HG03108 (cell line): ENCODE measurements at regions not wholly inside any gene's neighbourhood (a gene's known extent, or its start where the extent isn't known, plus 50 kb on each side); places are given as distances from the start of the nearest gene placed in this dataset.
"Not testable (repeated sequence)": the region's sequence is repeated elsewhere in the genome, so short reads cannot be mapped to it uniquely, and the experiment has no call there.

Source experiments
- ATAC-seq: cut with Tn5 transposase; IDR thresholded peaks from one replicate; pipeline ENCODE4 v1.9.1; 2021; ENCODE audit warnings: moderate library complexity; ENCODE audit not compliant: unreplicated experiment

DNA sequence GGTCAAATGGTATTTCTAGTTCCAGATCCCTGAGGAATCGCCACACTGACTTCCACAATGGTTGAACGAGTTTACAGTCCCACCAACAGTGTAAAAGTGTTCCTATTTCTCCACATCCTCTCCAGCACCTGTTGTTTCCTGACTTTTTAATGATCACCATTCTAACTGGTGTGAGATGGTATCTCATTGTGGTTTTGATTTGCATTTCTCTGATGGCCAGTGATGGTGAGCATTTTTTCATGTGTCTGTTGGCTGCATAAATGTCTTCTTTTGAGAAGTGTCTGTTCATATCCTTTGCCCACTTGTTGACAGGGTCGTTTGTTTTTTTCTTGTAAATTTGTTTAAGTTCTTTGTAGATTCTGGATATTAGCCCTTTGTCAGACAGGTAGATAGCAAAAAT lies 269.9 kb upstream of the NREP start:
- ATAC-seq: not testable (repeated sequence)

DNA sequence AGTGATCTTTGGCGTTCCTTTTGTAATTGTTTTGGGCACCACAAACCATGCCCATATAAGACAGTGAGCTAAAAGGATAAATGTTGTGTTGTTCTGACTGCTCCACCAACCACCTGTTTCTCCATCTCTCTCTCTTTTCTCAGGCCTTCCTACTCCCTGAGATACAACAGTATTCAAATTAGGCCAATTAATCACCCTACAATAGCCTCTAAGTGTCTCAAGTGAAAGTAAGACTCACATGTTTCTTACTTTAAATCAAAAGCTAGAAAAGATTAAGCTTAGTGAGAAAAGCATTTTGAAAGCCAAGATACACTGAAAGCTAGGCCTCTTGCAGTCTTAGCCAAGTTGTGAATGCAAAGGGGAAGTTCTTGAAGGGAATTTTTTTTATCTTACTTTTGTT lies 268.8 kb upstream of the NREP start:
- ATAC-seq: peak; percentile 70

DNA sequence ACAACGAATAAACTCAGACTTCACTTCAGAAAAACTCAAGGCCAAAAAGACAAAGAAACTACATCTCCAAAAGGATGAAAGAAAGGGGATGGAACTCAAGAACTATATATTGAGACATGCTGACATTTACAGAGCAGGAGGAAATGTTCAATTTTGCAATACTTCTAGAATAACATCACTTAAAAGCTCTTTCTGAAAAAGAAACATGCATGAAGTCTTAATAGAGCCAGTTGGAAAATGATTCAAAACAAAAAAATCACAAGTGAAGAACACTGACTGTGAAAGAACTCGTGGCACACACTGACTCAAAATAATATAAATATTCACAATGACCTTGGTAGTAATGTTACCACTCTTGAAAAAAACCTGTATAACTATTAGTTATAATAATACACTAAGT lies 267.8 kb upstream of the NREP start:
- no peak for ATAC-seq

DNA sequence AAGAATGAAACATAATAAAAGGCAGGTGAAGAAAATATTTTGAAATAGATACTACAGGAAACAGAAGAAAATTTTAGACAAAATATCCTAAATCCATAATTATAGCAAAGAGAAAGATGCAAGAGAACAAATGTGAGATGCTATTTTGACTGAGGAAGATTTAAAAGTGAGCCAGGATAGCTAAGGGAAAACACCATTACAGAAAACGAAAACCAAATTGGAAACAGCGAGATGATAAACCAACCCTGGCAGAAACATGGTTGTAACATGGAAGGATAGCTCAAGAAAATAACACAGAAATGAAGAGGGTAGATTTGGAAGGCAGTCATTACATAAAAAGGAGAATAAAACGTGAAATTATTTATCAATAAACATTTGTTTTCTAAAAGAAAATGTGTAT lies 267.2 kb upstream of the NREP start:
- no peak for ATAC-seq

DNA sequence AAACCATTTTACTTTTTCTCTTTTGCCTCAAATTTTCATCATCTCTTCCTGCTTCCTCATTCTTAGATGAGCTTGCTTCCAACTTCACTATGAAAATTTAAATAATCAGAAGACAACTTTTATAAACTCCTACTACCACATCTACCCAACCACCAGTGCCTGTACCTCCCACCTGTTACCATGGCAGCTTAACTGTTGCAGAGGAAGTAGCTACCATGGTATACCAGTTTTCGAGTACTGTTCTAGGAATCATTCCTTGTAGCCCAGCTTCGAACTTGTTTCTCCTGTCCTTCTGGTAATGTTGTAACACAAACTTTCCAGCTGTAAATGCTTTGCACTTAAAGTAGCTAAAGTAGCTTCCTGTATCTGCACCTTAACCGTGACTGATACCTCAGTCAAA lies 266.8 kb upstream of the NREP start:
- no peak for ATAC-seq

DNA sequence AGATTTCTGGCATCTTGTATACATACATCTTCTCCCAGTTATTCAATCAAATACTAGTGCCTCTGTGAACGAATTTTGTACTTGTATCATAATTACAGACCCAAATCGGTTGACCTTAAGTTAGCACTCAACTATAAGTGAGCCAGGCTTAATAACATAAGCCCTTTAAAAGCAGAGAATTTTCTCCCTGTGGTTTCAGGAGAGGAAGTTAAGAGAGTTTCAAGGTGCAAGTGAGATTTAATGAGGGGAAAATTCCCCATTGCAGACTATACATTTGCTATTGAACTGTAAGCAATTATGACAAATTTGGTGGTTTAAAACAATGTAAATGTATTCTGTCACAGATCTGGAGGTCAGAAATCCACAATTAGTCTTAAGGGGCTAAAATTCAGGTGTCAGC lies 261.9 kb upstream of the NREP start:
- ATAC-seq: no peak

GRCh38 chr5:112016980-112017379 lies 260.0 kb upstream of the NREP start:
- no peak for ATAC-seq

DNA sequence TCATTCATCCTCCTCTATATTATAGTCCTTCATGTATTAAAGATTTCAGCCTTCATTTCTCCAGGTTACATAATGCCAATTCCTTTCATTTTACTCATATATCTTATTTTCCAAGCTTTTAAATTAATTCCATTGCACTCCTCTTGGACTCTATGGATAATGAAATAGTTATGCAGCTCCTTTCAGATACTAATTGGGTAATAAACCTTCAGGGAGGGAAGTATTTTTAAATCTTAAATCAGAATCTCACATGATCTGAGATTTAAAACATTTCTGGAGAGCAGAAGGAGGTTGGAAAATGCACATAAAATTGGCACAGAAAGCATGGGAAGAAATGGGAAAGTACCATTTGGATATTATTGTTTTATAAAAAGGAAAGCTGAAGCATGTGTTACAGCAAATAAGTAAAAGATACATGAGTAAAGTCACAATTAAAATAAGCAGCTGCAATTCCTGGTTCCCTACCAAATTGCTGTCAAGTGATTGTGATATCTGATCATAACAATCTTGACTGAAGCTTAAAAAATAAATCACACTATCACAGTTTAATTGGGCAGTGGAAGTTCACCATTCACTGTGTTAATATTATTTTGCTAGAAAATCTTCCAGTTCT lies 257.9 kb upstream of the NREP start:
- ATAC-seq: no peak

DNA sequence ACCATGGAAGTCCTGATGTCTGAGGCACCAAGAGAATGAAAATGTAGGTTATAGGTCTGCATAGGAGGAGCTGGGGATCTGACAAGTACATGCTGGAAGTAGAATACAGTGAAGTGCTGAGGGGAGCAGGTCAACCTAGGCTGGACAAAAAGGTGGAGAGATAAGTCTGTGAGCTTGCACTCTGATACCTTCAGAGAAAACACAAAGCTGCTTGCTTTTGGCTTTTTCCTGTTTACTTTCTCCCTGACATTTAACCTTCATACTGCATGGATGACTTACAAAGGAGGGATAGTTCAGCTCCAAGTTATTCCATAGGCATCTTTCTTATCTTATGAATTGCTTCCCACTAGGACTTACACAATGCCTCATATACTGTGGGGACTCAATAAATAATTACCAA lies 256.7 kb upstream of the NREP start:
- ATAC-seq: no peak

GRCh38 chr5:112012104-112012503 lies 255.1 kb upstream of the NREP start:
- ATAC-seq: no peak

DNA sequence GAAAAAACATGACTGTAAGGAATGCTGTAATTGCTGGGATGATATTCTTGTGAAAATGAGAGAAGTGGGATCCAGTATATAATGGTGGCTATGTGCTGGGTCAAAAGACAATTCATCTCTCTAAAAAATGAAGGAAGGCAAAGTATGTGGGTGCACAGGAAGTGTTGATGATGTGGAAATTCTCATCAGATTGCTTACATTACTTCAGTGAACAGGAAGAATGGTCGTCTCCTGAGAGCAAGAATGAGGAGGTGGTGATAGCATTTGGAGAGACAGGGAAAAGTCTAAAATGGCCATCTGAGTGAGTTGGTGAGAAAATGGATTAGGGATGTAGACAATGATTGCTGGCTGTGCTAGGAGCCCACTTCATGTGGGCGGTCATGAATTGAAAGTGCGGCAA lies 253.5 kb upstream of the NREP start:
- ATAC-seq: no peak

DNA sequence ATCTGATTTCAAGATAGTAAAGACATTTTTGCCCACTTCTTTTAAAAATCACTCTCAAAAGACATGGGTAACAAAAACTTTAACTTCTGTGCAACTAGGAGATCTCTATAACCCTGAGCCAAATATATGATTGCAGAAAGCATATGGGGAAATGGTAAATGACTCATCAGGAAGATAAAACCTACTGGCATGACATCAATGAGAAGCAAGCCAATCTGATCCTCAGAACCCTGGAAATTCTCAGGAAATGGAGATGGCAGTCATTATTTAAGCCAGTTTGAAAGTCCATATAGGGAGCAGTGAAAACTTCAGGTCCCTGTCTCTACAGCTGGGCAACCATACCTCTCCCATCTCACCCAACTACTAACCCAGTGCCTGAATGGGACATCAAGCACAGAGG lies 249.7 kb upstream of the NREP start:
- no peak for ATAC-seq

DNA sequence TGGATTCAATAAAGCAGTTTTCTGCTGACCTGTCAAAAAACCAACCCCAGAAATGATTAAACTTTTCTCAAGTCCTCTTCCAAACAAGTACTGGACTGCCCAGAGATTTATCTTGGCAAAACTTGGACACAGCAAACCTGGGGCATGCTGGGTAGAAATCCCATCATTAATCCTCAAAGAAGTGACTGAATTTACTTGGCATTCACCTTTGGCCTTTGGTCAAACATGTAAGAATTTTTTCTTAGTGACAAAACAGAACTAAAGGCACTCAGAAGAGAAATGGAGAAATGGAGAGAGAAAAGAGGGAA lies 248.6 kb upstream of the NREP start:
- ATAC-seq: no peak

DNA sequence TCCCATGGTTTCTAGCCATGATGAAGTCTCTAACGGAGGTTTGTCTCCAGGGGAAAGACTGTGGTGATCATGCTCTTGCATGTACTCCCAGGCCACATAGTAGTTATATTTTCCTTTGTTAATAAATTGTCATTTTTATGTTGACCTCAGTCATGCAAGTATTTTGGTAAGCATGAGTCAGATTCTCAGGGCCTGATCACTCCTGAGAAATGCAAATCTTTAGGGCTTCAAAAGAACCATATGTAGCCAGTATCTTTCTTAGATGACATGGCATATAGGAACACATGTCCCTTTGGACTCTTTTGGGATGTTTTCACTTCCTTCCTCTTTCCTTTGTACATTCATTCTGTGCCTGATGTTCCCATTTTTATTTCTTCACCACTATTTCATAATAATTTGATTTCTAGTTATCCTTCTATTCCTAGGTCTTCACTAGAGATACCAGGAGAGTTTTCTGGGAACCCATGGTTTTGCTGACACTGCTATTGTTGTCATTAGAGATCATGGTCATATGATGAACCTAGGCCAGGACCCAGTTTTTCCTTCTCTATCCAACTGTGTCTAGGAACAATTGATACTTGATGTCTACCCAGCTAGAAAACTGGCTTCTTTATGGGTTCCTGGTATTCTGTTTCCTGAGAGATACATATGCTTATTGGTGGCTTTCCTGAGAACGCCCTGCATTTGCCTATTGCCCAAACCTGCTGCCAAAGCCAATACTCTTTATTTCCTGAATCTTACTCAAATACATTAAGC lies 248.1 kb upstream of the NREP start:
- peak; percentile 84 for ATAC-seq

DNA sequence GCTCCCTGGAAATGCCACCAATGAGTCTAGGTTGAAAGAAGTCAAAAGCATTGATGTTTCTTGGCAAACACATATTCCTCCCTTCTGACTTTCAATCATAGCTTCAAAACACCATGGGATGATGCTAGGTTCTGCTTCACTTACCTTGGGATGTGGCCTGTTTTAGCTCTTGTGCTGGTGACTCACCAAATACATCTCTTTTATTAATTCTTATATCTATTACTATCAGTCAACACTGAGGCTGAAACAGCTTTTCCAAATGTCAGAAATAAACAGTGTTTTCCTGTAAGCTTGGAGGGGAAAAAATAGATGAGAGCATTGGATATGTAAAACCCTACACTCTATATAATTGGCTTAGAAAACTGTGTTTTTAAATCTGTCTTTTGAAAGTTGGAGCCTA lies 245.4 kb upstream of the NREP start:
- no peak for ATAC-seq

- ATAC-seq: no peak
These were observed 242.3 kb upstream of the NREP start for GRCh38 chr5:111999286-111999685.

GRCh38 chr5:111998871-111999270 lies 241.9 kb upstream of the NREP start:
- ATAC-seq: no peak

GRCh38 chr5:111997711-111998110 lies 240.7 kb upstream of the NREP start:
- no peak for ATAC-seq

- no peak for ATAC-seq
These were observed 240.3 kb upstream of the NREP start for GRCh38 chr5:111997308-111997707.

DNA sequence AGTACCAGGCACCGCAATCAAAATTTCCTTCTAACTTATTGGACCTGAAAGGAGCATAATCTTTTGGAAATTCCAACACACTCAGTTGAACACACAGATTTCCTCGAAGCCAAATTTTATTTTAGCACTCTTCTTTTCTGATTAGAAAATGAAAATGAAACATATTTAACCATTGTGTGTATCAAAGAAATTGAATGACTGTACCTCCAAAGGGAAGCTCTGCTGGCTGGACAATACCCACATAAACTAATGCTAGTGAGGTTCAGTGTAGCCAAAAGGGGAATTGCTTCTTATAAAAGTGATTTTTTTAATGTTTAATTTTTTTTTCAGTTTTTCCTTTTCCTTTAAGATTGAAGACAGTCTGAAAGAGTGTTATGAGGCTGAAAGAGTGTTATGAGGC lies 239.6 kb upstream of the NREP start:
- ATAC-seq: no peak

- no peak for ATAC-seq
These were observed 238.7 kb upstream of the NREP start for GRCh38 chr5:111995701-111996100.

GRCh38 chr5:111993242-111993641 lies 236.2 kb upstream of the NREP start:
- no peak for ATAC-seq

DNA sequence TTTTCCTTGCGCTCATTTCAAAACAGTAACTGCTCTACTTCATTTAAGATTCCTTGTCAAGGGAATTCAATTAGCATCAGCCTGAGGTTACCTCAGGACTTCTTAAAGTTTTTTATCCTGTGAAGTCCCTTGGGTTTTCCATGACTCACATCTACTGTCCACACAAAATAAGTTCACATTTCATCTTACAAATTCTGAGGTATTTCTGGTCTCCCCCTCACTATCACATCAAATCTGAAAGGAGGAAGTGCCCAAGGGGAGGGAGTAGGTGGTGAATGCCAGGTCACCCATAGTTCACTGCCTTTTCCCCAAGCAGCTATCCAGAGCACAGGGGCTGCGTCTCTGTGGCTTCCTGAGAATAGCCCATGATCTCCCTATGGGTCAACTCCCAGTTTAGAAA lies 227.1 kb upstream of the NREP start:
- peak; percentile 72 for ATAC-seq
